Transverse colon (tissue), 4 donors: ENCODE measurements at regions not wholly inside any gene's neighbourhood (a gene's known extent, or its start where the extent isn't known, plus 50 kb on each side); places are given as distances from the start of the nearest gene placed in this dataset.

Experiments used
- DNase-seq: peaks from one replicate; pipeline ENCODE4 v3.0.0-alpha.2; 2019
- H3K27ac ChIP-seq, 4 donors: fragments of 200-600 bp; sonication (generic); 2 replicates each; pipeline ENCODE4 v1.5.1; 2016 to 2018; ENCODE audit warnings: inconsistent platforms in 4 of 4
- H3K27me3 ChIP-seq: fragments of 200-600 bp; sonication (generic); 2 replicates; pipeline ENCODE4 v1.5.1; 2017; ENCODE audit warnings: inconsistent platforms
- H3K36me3 ChIP-seq, 4 donors: fragments of 200-600 bp; sonication (generic); 2 replicates each; pipeline ENCODE4 v1.5.1; 2017 to 2019; ENCODE audit warnings: inconsistent platforms in 4 of 4
- H3K4me1 ChIP-seq, 4 donors: fragments of 200-600 bp; sonication (generic); 2 replicates each; pipeline ENCODE4 v1.5.1; 2017 to 2020; ENCODE audit warnings: inconsistent platforms in 4 of 4
- H3K4me3 ChIP-seq, 4 donors: fragments of 200-600 bp; sonication (generic); 1 replicate in 1 of 4; 2 replicates in 3 of 4; pipeline versions ENCODE4 v1.5.1 to v1.6.1; 2017 to 2019; ENCODE audit warnings: inconsistent platforms in 4 of 4
- H3K9me3 ChIP-seq, 2 donors: fragments of 200-600 bp; sonication (generic); 2 replicates each; pipeline ENCODE4 v1.5.1; 2017 to 2019; ENCODE audit warnings: inconsistent platforms in 2 of 2
- EP300 ChIP-seq: sonication (generic); formaldehyde crosslinking; IDR thresholded peaks from one replicate; pipeline ENCODE4 v1.6.1; 2017; ENCODE audit warnings: antibody characterized with exemption, low read depth
- POLR2A ChIP-seq: fragments of 450-650 bp; IDR thresholded peaks from one replicate; pipeline ENCODE4 v1.6.1; 2016; ENCODE audit warnings: antibody characterized with exemption, mild to moderate bottlenecking, moderate library complexity
- POLR2AphosphoS5 ChIP-seq, 3 donors: sonication (generic); formaldehyde crosslinking; IDR thresholded peaks; one replicate each; pipeline ENCODE4 v1.6.1; 2016; ENCODE audit warnings: antibody characterized with exemption in 3 of 3
- WGBS, 2 donors: methylation state at CpG; one replicate each; pipeline ENCODE4 v1.1.5; 2018; ENCODE audit warnings: low coverage in 1 of 2; 5-methylcytosine and 5-hydroxymethylcytosine counted together
- in situ Hi-C, 4 donors: fragments of 200-750 bp; cut with MboI; loops; one replicate each; pipeline versions ENCODE4 v1.15.0 to v1.15.1; 2017; ENCODE audit warnings: low sequenced_read_pairs in 3 of 4, low pct_ligation_motif_present in 1 of 4, low pct_unique_long_range_greater_than_20kb in 1 of 4
- intact Hi-C: fragments of 100-400 bp; cut with DNase I; formaldehyde crosslinking; loops from one replicate; pipeline ENCODE4 v1.15.1; 2023; ENCODE audit warnings: low total_unique reads
- TF ChIP-seq, protein P1 (sequence below), 5 experiments: fragments of 200-600 bp in 3 of 5; fragments of 450-650 bp in 2 of 5; sonication (generic) in 3 of 5; IDR thresholded peaks; 1 replicate in 2 of 5; 2 replicates in 3 of 5; pipeline ENCODE4 v1.5.1; 2016 to 2017; ENCODE audit warnings: antibody characterized with exemption in 5 of 5, inconsistent platforms in 3 of 5, mild to moderate bottlenecking in 2 of 5, moderate library complexity in 1 of 5

DNA sequence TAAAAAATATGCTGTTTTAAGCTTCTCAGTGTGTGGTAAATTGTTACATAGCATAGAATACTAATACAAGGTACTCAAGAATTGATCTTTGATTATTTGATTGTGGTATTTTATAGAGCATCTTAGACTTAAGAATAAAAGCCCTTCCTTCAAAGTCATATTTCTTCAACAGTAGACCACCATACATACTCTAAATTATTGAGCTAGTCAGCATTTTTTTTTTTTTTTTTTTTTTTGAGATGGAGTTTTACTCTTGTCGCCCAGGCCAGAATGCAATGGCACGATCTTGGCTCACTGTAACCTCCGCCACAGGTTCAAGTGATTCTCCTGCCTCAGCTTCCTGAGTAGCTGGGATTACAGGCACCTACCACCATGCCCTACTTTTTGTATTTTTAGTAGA lies 436.7 kb upstream of the LUZP2 start:
- Histone ChIP-seq H3K27me3 (no peaks in the 10 kb centered on the region), H3K27ac (no peak overlapping the region), H3K4me3 (no peak overlapping the region), H3K9me3 (no peaks in the 10 kb centered on the region), H3K36me3 (no peaks in the 10 kb centered on the region), H3K4me1 (no peaks in the 10 kb centered on the region)
- TF ChIP-seq POLR2AphosphoS5 (IDR thresholded peaks at IDR 0.05) (no peak), POLR2A (no peak)
- TF ChIP-seq, protein P1, sequence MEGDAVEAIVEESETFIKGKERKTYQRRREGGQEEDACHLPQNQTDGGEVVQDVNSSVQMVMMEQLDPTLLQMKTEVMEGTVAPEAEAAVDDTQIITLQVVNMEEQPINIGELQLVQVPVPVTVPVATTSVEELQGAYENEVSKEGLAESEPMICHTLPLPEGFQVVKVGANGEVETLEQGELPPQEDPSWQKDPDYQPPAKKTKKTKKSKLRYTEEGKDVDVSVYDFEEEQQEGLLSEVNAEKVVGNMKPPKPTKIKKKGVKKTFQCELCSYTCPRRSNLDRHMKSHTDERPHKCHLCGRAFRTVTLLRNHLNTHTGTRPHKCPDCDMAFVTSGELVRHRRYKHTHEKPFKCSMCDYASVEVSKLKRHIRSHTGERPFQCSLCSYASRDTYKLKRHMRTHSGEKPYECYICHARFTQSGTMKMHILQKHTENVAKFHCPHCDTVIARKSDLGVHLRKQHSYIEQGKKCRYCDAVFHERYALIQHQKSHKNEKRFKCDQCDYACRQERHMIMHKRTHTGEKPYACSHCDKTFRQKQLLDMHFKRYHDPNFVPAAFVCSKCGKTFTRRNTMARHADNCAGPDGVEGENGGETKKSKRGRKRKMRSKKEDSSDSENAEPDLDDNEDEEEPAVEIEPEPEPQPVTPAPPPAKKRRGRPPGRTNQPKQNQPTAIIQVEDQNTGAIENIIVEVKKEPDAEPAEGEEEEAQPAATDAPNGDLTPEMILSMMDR (IDR thresholded peaks at IDR 0.05): no peak
- DNase-seq: no peak
- intact Hi-C loops (no loop called here), in situ Hi-C loops (no loop called here)
- 67 to 92% methylated on average over 1 to 3 of the region's 3 CpGs for WGBS, 2 donors

DNA sequence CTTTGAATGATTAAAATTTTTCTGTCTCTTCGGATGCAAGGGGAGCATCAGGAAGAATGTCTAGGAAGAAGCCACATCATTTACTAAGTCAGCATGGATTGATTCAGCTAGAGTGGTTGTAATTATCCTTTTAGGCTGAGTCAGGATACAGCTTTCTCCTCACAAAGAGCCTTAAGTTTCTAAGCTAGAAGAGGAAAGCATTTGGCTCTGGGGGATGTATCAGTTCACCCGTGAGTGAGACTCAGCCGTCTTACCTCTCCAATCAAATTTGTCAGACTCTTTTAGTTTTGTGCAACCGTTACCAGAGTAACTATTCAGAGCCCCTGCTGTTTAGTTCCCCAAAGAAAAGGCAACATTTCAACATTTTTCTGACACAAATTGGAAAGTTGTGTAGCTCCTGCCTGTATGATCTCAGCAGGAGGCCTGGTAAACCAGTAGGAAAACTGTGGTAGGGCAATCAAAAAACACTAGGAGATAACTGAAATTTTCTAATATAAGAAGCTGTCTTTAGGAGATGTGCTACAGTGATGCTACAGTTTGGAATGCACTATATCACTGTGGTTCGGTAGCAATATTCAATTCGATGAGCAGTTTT lies 432.4 kb upstream of the LUZP2 start:
- WGBS, 2 donors: 80 to 88% methylated on average over 4 to 6 of the region's 6 CpGs
- no peak for DNase-seq
- in situ Hi-C loops (no loop called here), intact Hi-C loops (no loop called here)
- Histone ChIP-seq H3K4me3 (no peak overlapping the region), H3K27ac (no peak overlapping the region), H3K9me3 (no peaks in the 10 kb centered on the region), H3K36me3 (no peaks in the 10 kb centered on the region), H3K4me1 (peaks cover 0 to 17% (median 9%) of the 10 kb centered on the region in 4 donors), H3K27me3 (no peaks in the 10 kb centered on the region)
- TF ChIP-seq EP300: no peak
- no peak for TF ChIP-seq POLR2A

DNA sequence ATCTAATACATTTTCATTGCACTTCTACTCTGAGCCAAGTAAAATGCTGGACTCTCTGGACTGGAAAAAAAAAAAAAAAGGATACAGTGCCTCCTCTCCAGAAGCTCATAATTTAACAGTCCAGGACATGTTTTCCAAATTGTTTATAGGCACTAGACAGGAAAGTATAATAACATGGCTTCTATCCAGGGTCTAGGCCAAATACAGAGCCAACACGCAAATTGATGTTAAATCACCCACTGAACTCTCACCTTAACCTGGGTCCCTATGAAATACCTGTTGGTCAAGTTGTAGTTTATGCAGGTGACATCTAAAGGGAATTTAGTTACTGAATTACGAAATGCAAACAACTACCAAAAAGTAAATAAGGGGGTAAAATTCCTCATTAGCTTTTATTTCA lies 428.7 kb upstream of the LUZP2 start:
- intact Hi-C loops: no loop called here
- 17 to 32% methylated on average over 1 to 2 of the region's 2 CpGs for WGBS, 2 donors
- H3K4me3 ChIP-seq: no peak overlapping the region
- H3K4me1 ChIP-seq: peaks cover 0 to 17% (median 9%) of the 10 kb centered on the region in 4 donors
- no peak for DNase-seq
- H3K36me3 ChIP-seq: no peaks in the 10 kb centered on the region
- TF ChIP-seq, protein P1 (IDR thresholded peaks at IDR 0.05): no peak
- TF ChIP-seq POLR2AphosphoS5 (IDR thresholded peaks at IDR 0.05): no peak
- TF ChIP-seq POLR2A: no peak
- no peak for TF ChIP-seq EP300
- H3K27me3 ChIP-seq: no peaks in the 10 kb centered on the region
- H3K9me3 ChIP-seq: no peaks in the 10 kb centered on the region
- peak overlapping the region in 1 of 4 donors; percentile 15 for H3K27ac ChIP-seq
- in situ Hi-C loops: no loop called here

DNA sequence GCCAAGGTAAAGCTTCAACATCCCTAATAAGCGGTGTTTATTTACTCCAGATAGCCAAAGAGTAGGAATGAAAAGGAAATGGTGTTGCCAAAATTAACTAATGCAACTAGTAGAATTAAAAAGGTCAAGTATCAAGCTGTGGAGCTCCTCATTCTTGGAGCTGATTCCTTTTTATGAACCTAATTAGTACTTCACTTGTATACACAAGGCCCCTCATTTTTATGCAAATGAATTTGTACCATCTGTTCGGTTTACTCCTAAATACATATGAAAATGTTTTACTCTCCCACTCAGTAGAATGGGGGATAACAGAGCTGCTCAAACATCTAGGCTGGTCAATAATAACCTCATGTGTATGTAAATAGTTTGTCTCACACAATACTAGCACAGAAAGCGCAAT lies 426.4 kb upstream of the LUZP2 start:
- Histone ChIP-seq H3K27me3 (no peaks in the 10 kb centered on the region), H3K9me3 (no peaks in the 10 kb centered on the region), H3K4me3 (no peak overlapping the region), H3K27ac (no peak overlapping the region), H3K4me1 (peaks cover 0 to 17% (median 9%) of the 10 kb centered on the region in 4 donors), H3K36me3 (no peaks in the 10 kb centered on the region)
- in situ Hi-C loops: no loop called here
- intact Hi-C loops: no loop called here
- TF ChIP-seq, protein P1 (IDR thresholded peaks at IDR 0.05): no peak
- no peak for TF ChIP-seq POLR2A
- TF ChIP-seq POLR2AphosphoS5 (IDR thresholded peaks at IDR 0.05): no peak
- TF ChIP-seq EP300: no peak
- DNase-seq: no peak
- 80 to 87% methylated on average over 3 of the region's 3 CpGs for WGBS, 2 donors

DNA sequence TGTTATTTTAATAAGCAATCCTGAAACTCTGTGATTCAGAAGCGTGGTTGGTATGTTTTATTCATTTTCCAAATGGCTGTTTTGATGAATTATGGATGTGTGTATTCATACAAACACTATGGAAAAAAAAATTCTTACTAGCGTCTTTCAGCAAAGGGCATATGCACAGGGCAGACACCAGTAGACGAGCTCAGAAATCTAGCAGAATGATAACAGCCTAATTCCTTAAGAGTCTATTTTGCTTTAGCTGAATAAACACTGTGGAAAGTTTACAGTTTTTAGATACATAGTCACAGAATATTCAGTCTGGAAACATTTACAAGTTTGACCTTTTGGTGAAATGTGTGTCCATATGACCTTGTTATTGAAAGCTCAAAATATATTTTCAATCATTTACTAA lies 418.8 kb upstream of the LUZP2 start:
- TF ChIP-seq POLR2A (no peak), POLR2AphosphoS5 (IDR thresholded peaks at IDR 0.05) (no peak), EP300 (no peak)
- TF ChIP-seq, protein P1 (IDR thresholded peaks at IDR 0.05): no peak
- no peak overlapping the region for H3K4me3 ChIP-seq
- WGBS, 2 donors: 53 to 56% methylated on average over 3 of the region's 3 CpGs
- DNase-seq: no peak
- intact Hi-C loops: no loop called here
- H3K27me3 ChIP-seq: no peaks in the 10 kb centered on the region
- H3K4me1 ChIP-seq: no peaks in the 10 kb centered on the region
- H3K9me3 ChIP-seq: no peaks in the 10 kb centered on the region
- in situ Hi-C loops: no loop called here
- no peaks in the 10 kb centered on the region for H3K36me3 ChIP-seq
- no peak overlapping the region for H3K27ac ChIP-seq
